ENCODE measurements at regions not wholly inside any gene's neighbourhood (a gene's known extent, or its start where the extent isn't known, plus 50 kb on each side); places are given as distances from the start of the nearest gene placed in this dataset.

GRCh38 chr10:123522702-123523312, 143.3 kb upstream of the GPR26 start:
- TF ChIP-seq CTCF (IDR thresholded peaks at IDR 0.05; ENCODE audit: control insufficient read depth, insufficient read depth, low read depth, low read length, missing control alignments), result no peak
- no peak for DNase-seq (ENCODE audit: low read depth)
- no peak overlapping the region for H3K4me3 ChIP-seq (ENCODE audit: control insufficient read depth, low read depth, low read length)

GRCh38 chr10:123523833-123524232, 142.3 kb upstream of the GPR26 start:
- DNase-seq (ENCODE audit: low read depth), result no peak
- no peak for TF ChIP-seq CTCF (IDR thresholded peaks at IDR 0.05; ENCODE audit: control insufficient read depth, insufficient read depth, low read depth, low read length, missing control alignments)
- no peak overlapping the region for H3K4me3 ChIP-seq (ENCODE audit: control insufficient read depth, low read depth, low read length)

- DNase-seq (ENCODE audit: low read depth), result no peak
- no peak for TF ChIP-seq CTCF (IDR thresholded peaks at IDR 0.05; ENCODE audit: control insufficient read depth, insufficient read depth, low read depth, low read length, missing control alignments)
- H3K4me3 ChIP-seq (ENCODE audit: control insufficient read depth, low read depth, low read length), result no peak overlapping the region
Observed at GRCh38 chr10:123526356-123527064, 139.6 kb upstream of the GPR26 start.

- DNase-seq (ENCODE audit: low read depth), result no peak
Observed at GRCh38 chr10:123527151-123527550, 139.0 kb upstream of the GPR26 start.

GRCh38 chr10:123529146-123529760, 136.9 kb upstream of the GPR26 start:
- TF ChIP-seq CTCF (IDR thresholded peaks at IDR 0.05; ENCODE audit: control insufficient read depth, insufficient read depth, low read depth, low read length, missing control alignments), result no peak
- DNase-seq (ENCODE audit: low read depth), result no peak
- H3K4me3 ChIP-seq (ENCODE audit: control insufficient read depth, low read depth, low read length), result no peak overlapping the region

More at GRCh38 chr10:123527151-123527550, 139.0 kb upstream of the GPR26 start:
- no peak overlapping the region for H3K4me3 ChIP-seq (ENCODE audit: control insufficient read depth, low read depth, low read length)
- no peak for TF ChIP-seq CTCF (IDR thresholded peaks at IDR 0.05; ENCODE audit: control insufficient read depth, insufficient read depth, low read depth, low read length, missing control alignments)

GRCh38 chr10:123530166-123530870, 135.8 kb upstream of the GPR26 start:
- H3K4me3 ChIP-seq (ENCODE audit: control insufficient read depth, low read depth, low read length), result no peak overlapping the region
- no peak for TF ChIP-seq CTCF (IDR thresholded peaks at IDR 0.05; ENCODE audit: control insufficient read depth, insufficient read depth, low read depth, low read length, missing control alignments)
- no peak for DNase-seq (ENCODE audit: low read depth)
